Right cardiac atrium (tissue), 5 donors: ENCODE measurements at regions not wholly inside any gene's neighbourhood (a gene's known extent, or its start where the extent isn't known, plus 50 kb on each side); places are given as distances from the start of the nearest gene placed in this dataset.

Source experiments
- ATAC-seq, 2 donors: fragments of 200-7000 bp; cut with Tn5 transposase; one replicate each; pipeline versions ENCODE4 v1.8.0 to v1.9.1; 2020; ENCODE audit warnings: moderate library complexity in 2 of 2, mild to moderate bottlenecking in 1 of 2
- DNase-seq, 3 donors: peaks; one replicate each; pipeline ENCODE4 v3.0.0-alpha.2; 2020
- H3K27ac ChIP-seq: one replicate; pipeline ENCODE4 v1.5.1; 2013; ENCODE audit warnings: mild to moderate bottlenecking, low read length, control low read depth, moderate library complexity
- H3K27me3 ChIP-seq: one replicate; pipeline ENCODE4 v1.6.1; 2013; ENCODE audit not compliant: control insufficient read depth, insufficient read depth
- H3K4me1 ChIP-seq: one replicate; pipeline ENCODE4 v1.6.1; 2013; ENCODE audit warnings: low read length; ENCODE audit not compliant: control insufficient read depth, insufficient read depth
- H3K4me3 ChIP-seq: one replicate; pipeline ENCODE4 v1.5.1; 2013; ENCODE audit warnings: low read length, control low read depth
- H3K9me3 ChIP-seq: one replicate; pipeline ENCODE4 v1.6.1; 2013; ENCODE audit warnings: low read length; ENCODE audit not compliant: control insufficient read depth
- WGBS: extraction: QIAGEN DNeasy Blood & Tissue Kit; methylation state at CpG from one replicate; pipeline ENCODE4 v1.1.7; 2013; 5-methylcytosine and 5-hydroxymethylcytosine counted together
- intact Hi-C, 4 donors: fragments of 100-400 bp; cut with DNase I; formaldehyde crosslinking; loops; one replicate each; pipeline versions ENCODE4 v1.11.0 to v1.14.0; 2022 to 2023
- donor health status: healthy with polysubstance abuse.
- donor health status: DM: no; HTN: yes; CAD: no.
- donor health status: DM: no; HTN: no; CAD: no.
- donor health status: DM: no; HTN: yes; CAD: no; lungs with severe emphysema.
- donor health status: DM: yes; HTN: yes; CAD: no.

GRCh38 chr5:23579566-23579965 lies 72.2 kb downstream of the PRDM9 start:
- Histone ChIP-seq H3K27me3 (no peaks in the 10 kb centered on the region), H3K9me3 (no peaks in the 10 kb centered on the region), H3K4me1 (no peaks in the 10 kb centered on the region), H3K27ac (no peak overlapping the region), H3K4me3 (no peak overlapping the region)
- DNase-seq (no peak), ATAC-seq (no peak)
- intact Hi-C loops: no loop called here
- WGBS: 60% methylated on average over 3 of the region's 3 CpGs

- 78% methylated on average over 3 of the region's 3 CpGs for WGBS
- intact Hi-C loops: no loop called here
- DNase-seq: no peak
Measured at GRCh38 chr5:23583081-23583480, 75.7 kb downstream of the PRDM9 start.

GRCh38 chr5:23588841-23589326 lies 81.5 kb downstream of the PRDM9 start:
- H3K9me3 ChIP-seq: no peaks in the 10 kb centered on the region
- H3K27ac ChIP-seq: no peak overlapping the region
- H3K4me3 ChIP-seq: no peak overlapping the region
- no peak for DNase-seq
- H3K4me1 ChIP-seq: no peaks in the 10 kb centered on the region
- intact Hi-C loops: no loop called here
- WGBS: 54% methylated on average over 3 of the region's 3 CpGs
- H3K27me3 ChIP-seq: no peaks in the 10 kb centered on the region
- ATAC-seq: no peak

More at GRCh38 chr5:23583081-23583480, 75.7 kb downstream of the PRDM9 start:
- H3K4me1 ChIP-seq: no peaks in the 10 kb centered on the region
- no peaks in the 10 kb centered on the region for H3K27me3 ChIP-seq
- ATAC-seq: no peak
- no peak overlapping the region for H3K4me3 ChIP-seq
- H3K27ac ChIP-seq: no peak overlapping the region
- H3K9me3 ChIP-seq: no peaks in the 10 kb centered on the region

GRCh38 chr5:23591250-23591649 lies 83.8 kb downstream of the PRDM9 start:
- H3K9me3 ChIP-seq: no peaks in the 10 kb centered on the region
- H3K4me1 ChIP-seq: no peaks in the 10 kb centered on the region
- no peak overlapping the region for H3K4me3 ChIP-seq
- intact Hi-C loops: no loop called here
- H3K27me3 ChIP-seq: no peaks in the 10 kb centered on the region
- 81% methylated on average over 4 of the region's 4 CpGs for WGBS
- H3K27ac ChIP-seq: no peak overlapping the region
- DNase-seq: no peak
- ATAC-seq: no peak

GRCh38 chr5:23606927-23607326 lies 99.5 kb downstream of the PRDM9 start:
- H3K27ac ChIP-seq: no peak overlapping the region
- no peak overlapping the region for H3K4me3 ChIP-seq
- no peak for ATAC-seq
- H3K9me3 ChIP-seq: no peaks in the 10 kb centered on the region
- intact Hi-C loops: no loop called here
- no peaks in the 10 kb centered on the region for H3K4me1 ChIP-seq
- WGBS: 84% methylated on average over 2 of the region's 2 CpGs
- H3K27me3 ChIP-seq: no peaks in the 10 kb centered on the region
- no peak for DNase-seq

GRCh38 chr5:23612701-23613100 lies 105.3 kb downstream of the PRDM9 start:
- intact Hi-C loops: no loop called here
- 22% methylated on average over 2 of the region's 2 CpGs for WGBS
- DNase-seq: no peak

GRCh38 chr5:23613566-23613965 lies 106.2 kb downstream of the PRDM9 start:
- H3K27ac ChIP-seq: no peak overlapping the region
- no peaks in the 10 kb centered on the region for H3K27me3 ChIP-seq
- no peak overlapping the region for H3K4me3 ChIP-seq
- DNase-seq: no peak
- intact Hi-C loops: no loop called here
- no peaks in the 10 kb centered on the region for H3K4me1 ChIP-seq
- ATAC-seq: no peak
- peaks cover 2% of the 10 kb centered on the region for H3K9me3 ChIP-seq
- WGBS: 74% methylated on average over 1 of the region's 1 CpG

More at GRCh38 chr5:23612701-23613100, 105.3 kb downstream of the PRDM9 start:
- Histone ChIP-seq H3K9me3 (peaks cover 2% of the 10 kb centered on the region), H3K27me3 (no peaks in the 10 kb centered on the region), H3K4me3 (no peak overlapping the region), H3K27ac (no peak overlapping the region), H3K4me1 (no peaks in the 10 kb centered on the region)
- no peak for ATAC-seq

GRCh38 chr5:23614422-23614821 lies 107.0 kb downstream of the PRDM9 start:
- intact Hi-C loops: no loop called here
- DNase-seq: no peak
- no peak for ATAC-seq
- Histone ChIP-seq H3K27ac (no peak overlapping the region), H3K9me3 (peaks cover 2% of the 10 kb centered on the region), H3K4me1 (no peaks in the 10 kb centered on the region), H3K4me3 (no peak overlapping the region), H3K27me3 (no peaks in the 10 kb centered on the region)
- 87% methylated on average over 1 of the region's 1 CpG for WGBS

GRCh38 chr5:23626961-23627360 lies 119.6 kb downstream of the PRDM9 start:
- no peaks in the 10 kb centered on the region for H3K27me3 ChIP-seq
- intact Hi-C loops: no loop called here
- WGBS: 78% methylated on average over 4 of the region's 4 CpGs

GRCh38 chr5:23627976-23628375 lies 120.6 kb downstream of the PRDM9 start:
- Histone ChIP-seq H3K27me3 (no peaks in the 10 kb centered on the region), H3K4me1 (no peaks in the 10 kb centered on the region), H3K27ac (no peak overlapping the region), H3K9me3 (no peaks in the 10 kb centered on the region), H3K4me3 (no peak overlapping the region)
- intact Hi-C loops: no loop called here
- DNase-seq (no peak), ATAC-seq (no peak)
- WGBS: 72% methylated on average over 3 of the region's 3 CpGs

More at GRCh38 chr5:23626961-23627360, 119.6 kb downstream of the PRDM9 start:
- no peak overlapping the region for H3K4me3 ChIP-seq
- DNase-seq (no peak), ATAC-seq (no peak)
- no peaks in the 10 kb centered on the region for H3K4me1 ChIP-seq
- no peak overlapping the region for H3K27ac ChIP-seq
- H3K9me3 ChIP-seq: no peaks in the 10 kb centered on the region

GRCh38 chr5:23629396-23629795 lies 122.0 kb downstream of the PRDM9 start:
- DNase-seq: no peak
- no peaks in the 10 kb centered on the region for H3K4me1 ChIP-seq
- WGBS: 82% methylated on average over 2 of the region's 2 CpGs
- no peak for ATAC-seq
- intact Hi-C loops: no loop called here
- H3K27ac ChIP-seq: no peak overlapping the region
- no peak overlapping the region for H3K4me3 ChIP-seq
- no peaks in the 10 kb centered on the region for H3K9me3 ChIP-seq
- no peaks in the 10 kb centered on the region for H3K27me3 ChIP-seq
